Progenitor cell of endocrine pancreas (in vitro differentiated cells): ENCODE measurements at regions not wholly inside any gene's neighbourhood (a gene's known extent, or its start where the extent isn't known, plus 50 kb on each side); places are given as distances from the start of the nearest gene placed in this dataset.

Experiments used
- DNase-seq: peaks from one replicate; pipeline ENCODE4 v3.0.0; 2021; ENCODE audit warnings: low spot score; ENCODE audit not compliant: unreplicated experiment
- H3K27ac Mint-ChIP-seq: 2 replicates; pipeline ENCODE4 v1.8.0; 2021; ENCODE audit warnings: mild to moderate bottlenecking, moderate library complexity, mixed read lengths
- H3K27me3 Mint-ChIP-seq: 2 replicates; pipeline ENCODE4 v1.8.0; 2021; ENCODE audit warnings: mixed read lengths
- H3K36me3 Mint-ChIP-seq: 2 replicates; pipeline ENCODE4 v1.8.0; 2022; ENCODE audit warnings: mixed read lengths; ENCODE audit not compliant: insufficient read depth
- H3K4me1 Mint-ChIP-seq: 2 replicates; pipeline ENCODE4 v1.8.0; 2021; ENCODE audit warnings: low read depth, mixed read lengths
- H3K4me3 Mint-ChIP-seq: 2 replicates; pipeline ENCODE4 v1.8.0; 2021; ENCODE audit warnings: low read depth, mild to moderate bottlenecking, moderate library complexity, mixed read lengths
- H3K9me3 Mint-ChIP-seq: 2 replicates; pipeline ENCODE4 v1.8.0; 2021; ENCODE audit warnings: low read depth, mixed read lengths
- CTCF ChIP-seq: fragments of 200-600 bp; sonication (generic); IDR thresholded peaks from one replicate; pipeline ENCODE4 v1.5.0; 2021; ENCODE audit warnings: antibody characterized with exemption, mild to moderate bottlenecking; ENCODE audit not compliant: unreplicated experiment

GRCh38 chr4:24456431-24456830 is 127.9 kb downstream of the DHX15 start:
- DNase-seq = no peak
- Mint-ChIP-seq H3K4me1 (no peaks in the 10 kb centered on the region), H3K27ac (no peak overlapping the region), H3K9me3 (peaks cover 6% of the 10 kb centered on the region), H3K27me3 (peaks cover 2% of the 10 kb centered on the region), H3K36me3 (no peaks in the 10 kb centered on the region), H3K4me3 (no peak overlapping the region)
- TF ChIP-seq CTCF = no peak

GRCh38 chr4:24453951-24454350 is 130.4 kb downstream of the DHX15 start:
- DNase-seq = no peak
- Mint-ChIP-seq H3K36me3 (no peaks in the 10 kb centered on the region), H3K4me1 (no peaks in the 10 kb centered on the region), H3K4me3 (no peak overlapping the region), H3K27me3 (no peaks in the 10 kb centered on the region), H3K9me3 (peaks cover 6% of the 10 kb centered on the region), H3K27ac (no peak overlapping the region)
- TF ChIP-seq CTCF = no peak

GRCh38 chr4:24451870-24452269 is 132.5 kb downstream of the DHX15 start:
- no peak for DNase-seq
- H3K4me3 Mint-ChIP-seq = no peak overlapping the region
- no peaks in the 10 kb centered on the region for H3K4me1 Mint-ChIP-seq
- no peaks in the 10 kb centered on the region for H3K36me3 Mint-ChIP-seq
- peaks cover 6% of the 10 kb centered on the region for H3K9me3 Mint-ChIP-seq
- no peak for TF ChIP-seq CTCF
- H3K27ac Mint-ChIP-seq = no peak overlapping the region
- H3K27me3 Mint-ChIP-seq = no peaks in the 10 kb centered on the region

GRCh38 chr4:24443200-24443599 is 141.2 kb downstream of the DHX15 start:
- Mint-ChIP-seq H3K27me3 (peaks cover 6% of the 10 kb centered on the region), H3K4me3 (no peak overlapping the region), H3K27ac (no peak overlapping the region), H3K4me1 (no peaks in the 10 kb centered on the region), H3K9me3 (no peaks in the 10 kb centered on the region), H3K36me3 (no peaks in the 10 kb centered on the region)
- no peak for TF ChIP-seq CTCF
- no peak for DNase-seq

GRCh38 chr4:24440765-24441164 is 143.6 kb downstream of the DHX15 start:
- DNase-seq = no peak

More at GRCh38 chr4:24440765-24441164, 143.6 kb downstream of the DHX15 start:
- Mint-ChIP-seq H3K4me3 (no peak overlapping the region), H3K27ac (no peak overlapping the region), H3K36me3 (no peaks in the 10 kb centered on the region), H3K4me1 (no peaks in the 10 kb centered on the region), H3K9me3 (no peaks in the 10 kb centered on the region), H3K27me3 (peaks cover 6% of the 10 kb centered on the region)
- no peak for TF ChIP-seq CTCF
